HCT116 (cell line): ENCODE measurements at regions not wholly inside any gene's neighbourhood (a gene's known extent, or its start where the extent isn't known, plus 50 kb on each side); places are given as distances from the start of the nearest gene placed in this dataset.

Experiments
- ATAC-seq: fragments of 200-7000 bp; cut with Tn5 transposase; 2 replicates; pipeline ENCODE4 v1.9.1; 2020; ENCODE audit warnings: mild to moderate bottlenecking, moderate library complexity
- BruUV-seq: library from RNA; stranded (reverse); fragments of 400-500 nt; replicated peaks from 2 replicates; lab custom pipeline; 2021; lab: Mats Ljungman, UMichigan
- CTCF ChIA-PET: fragments of 300-600 bp; sonication (Branson Sonifier 250); formaldehyde crosslinking; loops from one replicate; lab custom pipeline; 2021; ENCODE audit warnings: antibody characterized with exemption; lab: Charles Lee
- POLR2A ChIA-PET: fragments of 300-600, 350-600 bp; sonication (Branson Sonifier 250); formaldehyde crosslinking; loops from one replicate; lab custom pipeline; 2021; ENCODE audit warnings: antibody characterized with exemption; lab: Charles Lee
- RAD21 ChIA-PET, 2 experiments: fragments of 300-600 bp; sonication (Branson Sonifier 250); formaldehyde crosslinking; loops; one replicate each; lab custom pipeline; 2023; ENCODE audit warnings: low total read pairs in 2 of 2; ENCODE audit not compliant: uncharacterized antibody in 2 of 2, unreplicated experiment in 2 of 2, low non-redundant PET in 1 of 2; lab: Charles Lee
- DNase-seq: peaks from one replicate; pipeline ENCODE4 v3.0.0-alpha.2; 2010; ENCODE audit warnings: low read depth, low spot score
- H2AFZ ChIP-seq: fragments of 200-600 bp; shearing (Covaris generic), sonication (generic); 2 replicates; pipeline ENCODE4 v1.6.1; 2017; ENCODE audit warnings: low read depth, mixed run types, mixed read lengths, antibody characterized with exemption, low read length; ENCODE audit not compliant: poor library complexity, severe bottlenecking
- H3K27ac ChIP-seq: 2 replicates; pipeline ENCODE4 v1.5.1; 2012; ENCODE audit warnings: low read depth, low read length
- H3K27me3 ChIP-seq: fragments of 200-600 bp; sonication (generic); 2 replicates; pipeline ENCODE4 v1.6.1; 2016; ENCODE audit warnings: mixed run types, low read length, mixed read lengths; ENCODE audit not compliant: insufficient read depth
- H3K36me3 ChIP-seq, 2 experiments: fragments of 200-500 bp in 1 of 2; fragments of 200-600 bp in 1 of 2; sonication (Bioruptor generic) in 1 of 2; sonication (generic) in 1 of 2; 2 replicates each; pipeline versions ENCODE4 v1.5.1 to v1.6.1; 2014 to 2016; ENCODE audit warnings: low read length in 2 of 2, inconsistent platforms in 1 of 2, mixed read lengths in 1 of 2, mixed run types in 1 of 2; ENCODE audit not compliant: insufficient read depth in 2 of 2, control insufficient read depth in 1 of 2
- H3K4me1 ChIP-seq, 2 experiments: fragments of 200-600 bp in 1 of 2; sonication (generic) in 1 of 2; 2 replicates each; pipeline versions ENCODE4 v1.5.1 to v1.6.1; 2012 to 2017; ENCODE audit warnings: low read length in 2 of 2, inconsistent platforms in 1 of 2, mild to moderate bottlenecking in 1 of 2, mixed read lengths in 1 of 2, mixed run types in 1 of 2, moderate library complexity in 1 of 2; ENCODE audit not compliant: insufficient read depth in 2 of 2, control insufficient read depth in 1 of 2
- H3K4me2 ChIP-seq: fragments of 200-600 bp; sonication (generic); 2 replicates; pipeline ENCODE4 v1.6.1; 2017; ENCODE audit warnings: mixed run types, low read length, mixed read lengths
- H3K4me3 ChIP-seq, 2 experiments: fragments of 200-600 bp in 1 of 2; sonication (generic) in 1 of 2; replicated peaks in 1 of 2; 2 replicates each; pipeline ENCODE4 v1.5.1; 2011 to 2016; ENCODE audit warnings: low read length in 2 of 2, control low read depth in 1 of 2, low read depth in 1 of 2, mild to moderate bottlenecking in 1 of 2, mixed read lengths in 1 of 2, mixed run types in 1 of 2
- H3K79me2 ChIP-seq: fragments of 200-600 bp; sonication (generic); 2 replicates; pipeline ENCODE4 v1.6.1; 2017; ENCODE audit warnings: mild to moderate bottlenecking, mixed run types, low read length, moderate library complexity, mixed read lengths; ENCODE audit not compliant: insufficient read depth
- H3K9ac ChIP-seq: fragments of 200-600 bp; sonication (generic); 2 replicates; pipeline ENCODE4 v1.6.1; 2016; ENCODE audit warnings: low read length, mixed read lengths
- H3K9me2 ChIP-seq: fragments of 200-600 bp; sonication (generic), shearing (Covaris generic); 2 replicates; pipeline ENCODE4 v1.6.1; 2017; ENCODE audit warnings: mixed run types, mild to moderate bottlenecking, moderate library complexity; ENCODE audit not compliant: insufficient read depth
- H3K9me3 ChIP-seq, 2 experiments: fragments of 200-500 bp in 1 of 2; fragments of 200-600 bp in 1 of 2; sonication (Bioruptor generic) in 1 of 2; sonication (generic) in 1 of 2; 2 replicates each; pipeline ENCODE4 v1.6.1; 2014 to 2017; ENCODE audit warnings: low read length in 2 of 2, mixed read lengths in 2 of 2, inconsistent platforms in 1 of 2, low read depth in 1 of 2, mild to moderate bottlenecking in 1 of 2, mixed run types in 1 of 2, moderate library complexity in 1 of 2; ENCODE audit not compliant: control insufficient read depth in 1 of 2, insufficient read depth in 1 of 2
- H4K20me1 ChIP-seq: fragments of 200-600 bp; sonication (generic), shearing (Covaris generic); 2 replicates; pipeline ENCODE4 v1.6.1; 2017; ENCODE audit warnings: mixed run types, mild to moderate bottlenecking, moderate library complexity; ENCODE audit not compliant: insufficient read depth
- CBX3 ChIP-seq: IDR thresholded peaks from 2 replicates; pipeline ENCODE4 v1.6.1; 2012; ENCODE audit warnings: low read depth
- CEBPB ChIP-seq: IDR thresholded peaks from 2 replicates; pipeline ENCODE4 v1.6.1; 2012; ENCODE audit warnings: low read depth
- CTCF ChIP-seq, 3 experiments: fragments of 200-600 bp in 1 of 3; sonication (generic) in 1 of 3; IDR thresholded peaks in 2 of 3; conservative IDR thresholded peaks in 1 of 3; 2 replicates each; pipeline ENCODE4 v1.5.1; 2012 to 2017; ENCODE audit warnings: low read depth in 2 of 3, low read length in 2 of 3, antibody characterized with exemption in 1 of 3, borderline replicate concordance in 1 of 3, control low read depth in 1 of 3, mild to moderate bottlenecking in 1 of 3, mixed read lengths in 1 of 3, mixed run types in 1 of 3, moderate library complexity in 1 of 3; ENCODE audit not compliant: insufficient read depth in 1 of 3
- EGR1 ChIP-seq: IDR thresholded peaks from 2 replicates; pipeline ENCODE4 v1.6.1; 2012; ENCODE audit warnings: low read depth
- ELF1 ChIP-seq: IDR thresholded peaks from 2 replicates; pipeline ENCODE4 v1.6.1; 2012; ENCODE audit warnings: low read depth, borderline replicate concordance
- EZH2 ChIP-seq: fragments of 200-600 bp; sonication (generic); IDR thresholded peaks from 2 replicates; pipeline ENCODE4 v1.6.1; 2017; ENCODE audit warnings: antibody characterized with exemption, mixed run types
- EZH2phosphoT487 ChIP-seq: fragments of 200-600 bp; IDR thresholded peaks from 2 replicates; pipeline ENCODE4 v1.6.1; 2018; ENCODE audit warnings: antibody characterized with exemption, borderline replicate concordance
- FOSL1 ChIP-seq: IDR thresholded peaks from 2 replicates; pipeline ENCODE4 v1.6.1; 2012; ENCODE audit warnings: low read depth
- JUND ChIP-seq: IDR thresholded peaks from 2 replicates; pipeline ENCODE4 v1.6.1; 2012
- MAX ChIP-seq: IDR thresholded peaks from 2 replicates; pipeline ENCODE4 v1.6.1; 2012
- POLR2A ChIP-seq: IDR thresholded peaks from 2 replicates; pipeline ENCODE4 v1.7.0; 2011; ENCODE audit warnings: borderline replicate concordance; ENCODE audit not compliant: insufficient read depth, insufficient read length; ENCODE audit errors: extremely low read depth
- POLR2AphosphoS5 ChIP-seq: IDR thresholded peaks from 2 replicates; pipeline ENCODE4 v1.6.1; 2011; ENCODE audit warnings: mild to moderate bottlenecking, low read depth, low read length, moderate library complexity
- RAD21 ChIP-seq: IDR thresholded peaks from 2 replicates; pipeline ENCODE4 v1.6.1; 2012; ENCODE audit warnings: low read depth, mild to moderate bottlenecking
- REST ChIP-seq: IDR thresholded peaks from 2 replicates; pipeline ENCODE4 v1.6.1; 2012; ENCODE audit warnings: low read depth
- SIN3A ChIP-seq: IDR thresholded peaks from 2 replicates; pipeline ENCODE4 v1.6.1; 2012; ENCODE audit warnings: low read depth
- SRF ChIP-seq: IDR thresholded peaks from 2 replicates; pipeline ENCODE4 v1.6.1; 2012; ENCODE audit warnings: low read depth
- TCF7L2 ChIP-seq: IDR thresholded peaks from 2 replicates; pipeline ENCODE4 v1.7.0; 2011; ENCODE audit warnings: borderline replicate concordance, inconsistent platforms; ENCODE audit not compliant: insufficient read depth, insufficient read length; ENCODE audit errors: extremely low read depth
- YY1 ChIP-seq: IDR thresholded peaks from 2 replicates; pipeline ENCODE4 v1.6.1; 2011; ENCODE audit warnings: low read length, low read depth, moderate library complexity, mild to moderate bottlenecking; ENCODE audit not compliant: insufficient replicate concordance; ENCODE audit errors: extremely low read depth
- ZBTB33 ChIP-seq: IDR thresholded peaks from 2 replicates; pipeline ENCODE4 v1.6.1; 2011; ENCODE audit warnings: mild to moderate bottlenecking, low read length, moderate library complexity; ENCODE audit not compliant: insufficient replicate concordance; ENCODE audit errors: extremely low read depth
- ZFX ChIP-seq: fragments of 450-650 bp; IDR thresholded peaks from 2 replicates; pipeline ENCODE4 v1.6.1; 2017
- intact Hi-C: fragments of 100-400 bp; cut with micrococcal nuclease; formaldehyde crosslinking; loops from 2 replicates; pipeline ENCODE4 v1.10.0; 2022

- no peak overlapping the region for H3K27ac ChIP-seq
- RAD21 ChIA-PET = no interaction called here
- TF ChIP-seq ZFX (no peak), ZBTB33 (no peak), ELF1 (no peak), RAD21 (no peak), CEBPB (no peak), CBX3 (no peak), TCF7L2 (no peak), POLR2A (no peak), EZH2phosphoT487 (no peak), SIN3A (no peak), MAX (no peak), CTCF (IDR thresholded peaks at IDR 0.05 in 2 of 3, conservative IDR thresholded peaks at IDR 0.05 in 1 of 3; ENCODE audit: borderline replicate concordance in 1 of 3, insufficient read depth in 1 of 3, low read depth in 2 of 3, low read length in 2 of 3) (no peak), FOSL1 (no peak), EZH2 (no peak), EGR1 (no peak), POLR2AphosphoS5 (no peak), YY1 (no peak), REST (no peak), JUND (no peak), SRF (no peak)
- TF ChIP-seq, all 23 proteins: peak for 0
- Histone ChIP-seq H3K36me3 (no peaks in the 10 kb centered on the region), H3K9me2 (no peaks in the 10 kb centered on the region), H4K20me1 (no peaks in the 10 kb centered on the region), H3K79me2 (no peaks in the 10 kb centered on the region), H3K9me3 (peaks cover 3 to 18% of the 10 kb centered on the region in 2 experiments; a peak in 2 of 4 replicates), H3K4me3 (no peak overlapping the region), H2AFZ (no peak overlapping the region), H3K4me1 (no peaks in the 10 kb centered on the region), H3K27me3 (no peaks in the 10 kb centered on the region), H3K9ac (no peak overlapping the region), H3K4me2 (no peak overlapping the region)
- CTCF ChIA-PET = no interaction called here
- DNase-seq (no peak), ATAC-seq (no peak)
- intact Hi-C loops = no loop called here
- POLR2A ChIA-PET = no interaction called here
- BruUV-seq = no TSS peak
These were observed 826.2 kb downstream of the TECRL start for GRCh38 chr4:63583007-63583406.
